ENCODE measurements at regions not wholly inside any gene's neighbourhood (a gene's known extent, or its start where the extent isn't known, plus 50 kb on each side); places are given as distances from the start of the nearest gene placed in this dataset.

DNA sequence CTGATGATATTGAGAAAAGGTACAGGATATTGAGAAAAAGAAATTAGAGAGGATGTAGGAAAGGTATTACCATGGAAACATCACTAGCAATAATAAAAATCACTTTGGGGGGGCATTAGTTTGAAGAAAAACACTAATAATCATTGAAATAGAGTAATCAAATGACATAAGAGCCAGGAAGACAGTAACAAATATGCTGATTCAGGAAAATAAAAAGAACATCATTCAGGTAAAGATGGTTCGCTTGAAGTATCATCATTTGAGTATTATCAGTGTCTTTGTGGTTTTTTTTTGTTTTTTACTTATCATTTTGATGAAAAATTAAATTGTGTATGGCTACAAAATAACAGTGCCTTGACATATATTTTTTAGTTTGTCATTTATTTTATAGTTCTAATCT lies 164.5 kb downstream of the IFI44 start:
- no peak overlapping the region for H3K4me3 Mint-ChIP-seq
- Histone ChIP-seq H2BK15ac (ENCODE audit: low read depth, low read length) (no peak overlapping the region), H4K8ac (replicated peaks; ENCODE audit: insufficient read length, low read depth, low read length) (no peak overlapping the region), H3K4me1 (ENCODE audit: insufficient read depth, low read length) (no peaks in the 10 kb centered on the region), H4K91ac (ENCODE audit: insufficient read length, low read depth, low read length) (no peak overlapping the region), H3T11ph (ENCODE audit: low read length) (no peak overlapping the region), H3K4me2 (ENCODE audit: insufficient read depth, insufficient read length, low read length) (no peak overlapping the region), H2BK12ac (ENCODE audit: insufficient read length, low read depth, low read length) (no peak overlapping the region), H3K79me1 (ENCODE audit: insufficient read depth, low read depth, low read length, poor library complexity, severe bottlenecking) (no peaks in the 10 kb centered on the region), H3K27ac (ENCODE audit: insufficient read length, low read depth, low read length) (no peak overlapping the region), H4K20me1 (ENCODE audit: control insufficient read depth, insufficient read depth, insufficient read length) (no peaks in the 10 kb centered on the region), H2BK5ac (ENCODE audit: insufficient read length, low read length) (no peak overlapping the region), H2BK20ac (ENCODE audit: low read depth, low read length, poor library complexity, severe bottlenecking) (no peak overlapping the region), H2AK5ac (ENCODE audit: insufficient read length, low read length) (no peak overlapping the region), H3K9ac (ENCODE audit: extremely low read depth, insufficient read length, low read length) (no peak overlapping the region), H3K18ac (ENCODE audit: insufficient read length, low read depth, low read length) (no peak overlapping the region), H2BK120ac (ENCODE audit: low read depth, low read length, poor library complexity, severe bottlenecking) (no peak overlapping the region), H3K9me3 (ENCODE audit: control insufficient read depth, low read depth, low read length) (no peaks in the 10 kb centered on the region), H4K5ac (ENCODE audit: insufficient read length, low read depth, low read length) (no peak overlapping the region), H3K23me2 (ENCODE audit: insufficient read length, low read depth, low read length, poor library complexity, severe bottlenecking) (no peaks in the 10 kb centered on the region), H3K79me2 (ENCODE audit: insufficient read depth, low read length) (no peaks in the 10 kb centered on the region), H3K27me3 (ENCODE audit: insufficient read depth, low read length) (no peaks in the 10 kb centered on the region), H2AFZ (ENCODE audit: low read length) (no peak overlapping the region), H3K23ac (ENCODE audit: insufficient read length, low read depth, low read length) (no peak overlapping the region), H3K56ac (ENCODE audit: insufficient read length, low read depth, low read length) (no peak overlapping the region), H3K14ac (ENCODE audit: insufficient read depth, low read length) (no peak overlapping the region), H3K4ac (ENCODE audit: low read depth, low read length) (no peak overlapping the region)
- TF ChIP-seq, protein P1, sequence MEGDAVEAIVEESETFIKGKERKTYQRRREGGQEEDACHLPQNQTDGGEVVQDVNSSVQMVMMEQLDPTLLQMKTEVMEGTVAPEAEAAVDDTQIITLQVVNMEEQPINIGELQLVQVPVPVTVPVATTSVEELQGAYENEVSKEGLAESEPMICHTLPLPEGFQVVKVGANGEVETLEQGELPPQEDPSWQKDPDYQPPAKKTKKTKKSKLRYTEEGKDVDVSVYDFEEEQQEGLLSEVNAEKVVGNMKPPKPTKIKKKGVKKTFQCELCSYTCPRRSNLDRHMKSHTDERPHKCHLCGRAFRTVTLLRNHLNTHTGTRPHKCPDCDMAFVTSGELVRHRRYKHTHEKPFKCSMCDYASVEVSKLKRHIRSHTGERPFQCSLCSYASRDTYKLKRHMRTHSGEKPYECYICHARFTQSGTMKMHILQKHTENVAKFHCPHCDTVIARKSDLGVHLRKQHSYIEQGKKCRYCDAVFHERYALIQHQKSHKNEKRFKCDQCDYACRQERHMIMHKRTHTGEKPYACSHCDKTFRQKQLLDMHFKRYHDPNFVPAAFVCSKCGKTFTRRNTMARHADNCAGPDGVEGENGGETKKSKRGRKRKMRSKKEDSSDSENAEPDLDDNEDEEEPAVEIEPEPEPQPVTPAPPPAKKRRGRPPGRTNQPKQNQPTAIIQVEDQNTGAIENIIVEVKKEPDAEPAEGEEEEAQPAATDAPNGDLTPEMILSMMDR (conservative IDR thresholded peaks at IDR 0.05), result no peak
- no peak for DNase-seq
- no peaks in the 10 kb centered on the region; a peak in 1 of 5 replicates for H3K9me3 Mint-ChIP-seq
- no CpG with 5 or more reads among the region's 1 CpG for WGBS (ENCODE audit: extremely low coverage, insufficient read length, low lambda C conversion rate)
- H3K36me3 Mint-ChIP-seq (ENCODE audit: insufficient read depth in 1 of 3, low read depth in 3 of 3), result no peaks in the 10 kb centered on the region
- no peaks in the 10 kb centered on the region for H3K4me1 Mint-ChIP-seq
- no peak overlapping the region for H3K27ac Mint-ChIP-seq
- no peaks in the 10 kb centered on the region for H3K27me3 Mint-ChIP-seq (ENCODE audit: low read depth)

All from H9 (cell line).